ENCODE measurements at regions not wholly inside any gene's neighbourhood (a gene's known extent, or its start where the extent isn't known, plus 50 kb on each side); places are given as distances from the start of the nearest gene placed in this dataset.

- Histone ChIP-seq H2BK15ac (ENCODE audit: low read length) (no peak overlapping the region), H3K4me1 (replicated peaks in 1 of 4; ENCODE audit: control insufficient read depth in 3 of 4, insufficient read depth in 4 of 4, low read length in 3 of 4) (peaks cover 0 to 2% (median 0%) of the 10 kb centered on the region in 4 experiments; a peak in 1 of 7 replicates), H3K56ac (replicated peaks; ENCODE audit: insufficient read length, low read depth, low read length) (no peak overlapping the region), H3K4me2 (ENCODE audit: insufficient read depth in 1 of 2, low read depth in 2 of 2, low read length in 2 of 2) (no peak overlapping the region), H2AFZ (ENCODE audit: low read length) (no peak overlapping the region), H3K18ac (ENCODE audit: extremely low read depth, low read length) (no peak overlapping the region), H4K20me1 (replicated peaks in 1 of 2; ENCODE audit: control insufficient read depth in 1 of 2, insufficient read depth in 2 of 2, low read length in 2 of 2) (no peaks in the 10 kb centered on the region), H3K9ac (replicated peaks in 1 of 4; ENCODE audit: extremely low read depth in 1 of 4, low read depth in 3 of 4, low read length in 3 of 4) (no peak overlapping the region), H4K5ac (ENCODE audit: insufficient read length, low read depth, low read length) (no peak overlapping the region), H3K27ac (ENCODE audit: low read depth, low read length) (no peak overlapping the region), H3K79me2 (ENCODE audit: control insufficient read depth in 1 of 2, insufficient read depth in 2 of 2, low read length in 2 of 2) (no peaks in the 10 kb centered on the region), H2BK20ac (ENCODE audit: low read length) (no peak overlapping the region), H3K9me3 (ENCODE audit: insufficient read depth in 2 of 2, low read depth in 1 of 2, low read length in 1 of 2) (no peaks in the 10 kb centered on the region), H4K91ac (replicated peaks; ENCODE audit: insufficient read length, low read length) (no peak overlapping the region), H2BK5ac (ENCODE audit: low read depth, low read length) (no peak overlapping the region), H3K23ac (ENCODE audit: insufficient read length) (no peak overlapping the region), H3K27me3 (replicated peaks in 1 of 4; ENCODE audit: control insufficient read depth in 3 of 4, extremely low read depth in 1 of 4, insufficient read depth in 3 of 4, low read length in 3 of 4) (no peaks in the 10 kb centered on the region), H2BK120ac (replicated peaks; ENCODE audit: low read depth, low read length) (no peak overlapping the region), H3K4ac (replicated peaks; ENCODE audit: insufficient read length, low read depth, low read length) (no peak overlapping the region), H3K79me1 (ENCODE audit: low read depth, low read length) (no peaks in the 10 kb centered on the region), H2BK12ac (ENCODE audit: low read depth, low read length) (no peak overlapping the region), H3K14ac (ENCODE audit: insufficient read length) (no peak overlapping the region), H3K36me3 (ENCODE audit: control insufficient read depth in 2 of 4, insufficient read depth in 4 of 4, low read length in 3 of 4) (no peaks in the 10 kb centered on the region), H3K4me3 (ENCODE audit: extremely low read depth in 1 of 4, insufficient read depth in 2 of 4, low read depth in 3 of 4, low read length in 4 of 4) (no peak overlapping the region), H4K8ac (ENCODE audit: extremely low read depth, insufficient read depth, low read length) (no peak overlapping the region), H2AK5ac (ENCODE audit: low read depth, low read length) (no peak overlapping the region), H3K23me2 (ENCODE audit: low read depth, low read length) (no peaks in the 10 kb centered on the region)
- WGBS, 2 experiments (ENCODE audit: extremely low coverage in 1 of 2, insufficient coverage in 1 of 2, insufficient read length in 1 of 2, insufficient replicate concordance in 2 of 2, low coverage in 1 of 2, low lambda C conversion rate in 2 of 2, missing lambda C conversion rate in 1 of 2) = 81% methylated on average over 2 of the region's 2 CpGs; no CpG with 5 or more reads in 1 of the 2 experiments
- POLR2A ChIA-PET (ENCODE audit: partially characterized antibody) = interaction anchor here (0.7 kb wide), 1 partner anchor 13 kb away, joined by 3 read pairs; no protein-coding TSS in a partner anchor
- no peak for FAIRE-seq
- CTCF ChIA-PET (ENCODE audit: partially characterized antibody) = interaction anchor here (0.9 to 9.0 kb wide), 5 partner anchors 13 to 353 kb away, joined by 3 to 55 read pairs (median 4); no protein-coding TSS in a partner anchor
- DNase-seq (ENCODE audit: low read depth in 1 of 2, low spot score in 2 of 2) = no peak
Measured at GRCh38 chr21:41627428-41627827, 119.5 kb upstream of the TMPRSS2 start.

Measured in H1 (cell line).